CD4-positive, alpha-beta T cell treated with Interleukin-10 for 1 hour (primary cell): ENCODE measurements at regions not wholly inside any gene's neighbourhood (a gene's known extent, or its start where the extent isn't known, plus 50 kb on each side); places are given as distances from the start of the nearest gene placed in this dataset.

Source experiments
- DNase-seq: peaks from one replicate; pipeline ENCODE4 v3.0.0-alpha.2; 2020

DNA sequence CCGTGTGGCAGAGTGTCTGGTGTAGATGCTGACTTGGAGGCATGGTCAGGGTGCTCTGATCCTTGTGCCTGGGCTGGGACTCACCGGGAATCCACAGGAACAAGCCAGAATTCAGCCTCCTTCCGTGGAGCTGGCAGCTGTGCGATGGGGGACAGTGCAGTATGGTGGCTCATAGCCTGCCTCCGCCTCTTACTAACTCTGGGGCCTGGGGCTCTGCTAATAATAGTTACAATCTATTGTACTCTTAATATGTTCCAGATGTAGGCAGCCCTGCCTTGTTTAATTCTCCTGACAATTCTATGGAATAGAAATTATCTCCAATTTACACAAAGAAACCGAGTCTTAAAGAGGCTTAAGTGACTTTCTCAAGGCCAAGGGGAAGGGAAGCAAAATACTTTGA, 77.6 kb downstream of the PCDH1 start:
- DNase-seq: no peak

DNA sequence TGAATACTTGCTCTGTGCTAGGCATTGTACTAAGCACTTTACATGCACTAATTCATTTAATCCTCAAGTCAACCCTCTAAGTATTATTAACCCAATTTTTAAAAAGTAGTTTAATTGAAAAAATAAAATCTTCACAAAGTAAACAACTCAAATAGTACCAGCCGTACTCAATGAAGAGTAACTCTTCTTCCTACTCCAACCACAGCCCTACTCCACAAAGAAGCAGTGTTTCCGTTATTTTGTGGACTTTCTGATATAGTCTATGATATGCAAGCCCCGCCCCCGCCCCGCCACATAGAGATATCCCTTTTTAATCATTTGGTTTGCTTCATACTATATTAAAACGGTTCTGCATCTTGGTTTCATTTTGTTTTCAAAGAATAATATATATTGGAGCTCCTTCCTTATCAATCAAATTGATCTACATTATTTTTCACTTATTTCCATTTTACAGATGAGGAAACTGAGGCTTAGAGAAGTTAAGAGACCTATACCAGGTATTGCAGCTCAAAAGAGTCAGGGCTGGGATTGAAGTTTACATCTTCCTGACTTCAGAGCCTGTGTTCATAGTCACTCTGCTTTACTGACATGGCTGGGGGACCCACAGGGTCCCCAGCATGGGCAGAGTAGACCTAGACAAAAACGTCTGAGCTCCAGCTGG, 78.6 kb downstream of the PCDH1 start:
- DNase-seq: no peak

GRCh38 chr5:141797425-141797824, 80.8 kb downstream of the PCDH1 start:
- DNase-seq: no peak

DNA sequence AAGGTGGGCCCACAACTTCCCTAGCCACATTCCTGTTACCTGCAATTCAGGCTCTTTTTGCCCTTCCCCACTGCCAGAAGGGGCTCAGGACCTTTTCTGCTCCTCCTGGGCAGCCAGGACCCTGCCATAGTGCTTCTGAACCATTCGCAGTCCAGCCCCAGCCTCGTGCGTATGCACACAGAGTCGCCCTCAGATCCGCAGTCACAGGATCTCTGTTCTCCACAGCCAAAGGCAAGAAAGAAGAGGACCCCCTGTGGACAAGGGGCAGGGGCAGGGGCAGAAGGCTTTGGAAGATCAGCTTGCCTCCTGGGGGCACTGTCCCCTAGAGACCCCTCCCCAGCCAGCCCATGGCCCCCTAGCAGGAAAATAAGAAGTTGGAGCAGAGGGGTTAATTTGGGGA, 82.8 kb downstream of the PCDH1 start:
- DNase-seq: no peak

DNA sequence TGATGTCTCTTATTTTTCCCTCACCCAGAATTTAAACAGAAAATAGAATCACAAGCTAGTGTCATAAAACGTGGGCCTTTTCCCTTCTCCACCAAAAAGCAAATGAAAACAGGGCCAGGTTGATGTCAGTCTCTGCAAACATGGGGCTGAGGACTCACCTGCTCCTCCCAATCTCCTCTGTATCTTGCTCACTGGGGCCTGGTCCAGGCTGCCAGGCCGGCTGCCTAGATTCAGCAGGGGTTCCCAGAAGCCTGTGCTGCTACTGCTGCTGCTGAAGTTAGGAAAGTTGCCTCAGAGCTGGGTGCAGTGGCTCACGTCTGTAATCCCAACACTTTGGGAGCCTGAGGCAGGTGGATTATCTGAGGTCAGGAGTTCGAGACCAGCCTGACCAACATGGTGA, 84.3 kb downstream of the PCDH1 start:
- DNase-seq: no peak

DNA sequence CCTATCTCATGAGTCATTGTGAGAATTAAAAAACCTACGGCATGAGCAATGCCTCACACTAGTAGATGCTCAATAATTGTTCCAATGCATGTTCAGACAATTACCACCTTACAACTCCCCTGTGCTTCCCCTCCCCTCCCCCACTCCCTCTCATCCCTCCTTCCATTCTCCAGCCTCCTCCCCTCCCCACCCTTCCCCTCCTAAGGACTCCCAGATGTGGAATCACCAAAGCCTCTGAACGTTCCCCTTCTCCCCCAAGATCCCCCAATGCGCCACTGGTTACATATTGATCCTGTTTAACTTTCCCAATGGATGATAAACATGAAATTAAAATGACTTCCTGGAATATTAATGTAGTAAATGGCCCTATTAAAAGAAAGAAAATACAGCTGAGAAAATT, 84.8 kb downstream of the PCDH1 start:
- no peak for DNase-seq

DNA sequence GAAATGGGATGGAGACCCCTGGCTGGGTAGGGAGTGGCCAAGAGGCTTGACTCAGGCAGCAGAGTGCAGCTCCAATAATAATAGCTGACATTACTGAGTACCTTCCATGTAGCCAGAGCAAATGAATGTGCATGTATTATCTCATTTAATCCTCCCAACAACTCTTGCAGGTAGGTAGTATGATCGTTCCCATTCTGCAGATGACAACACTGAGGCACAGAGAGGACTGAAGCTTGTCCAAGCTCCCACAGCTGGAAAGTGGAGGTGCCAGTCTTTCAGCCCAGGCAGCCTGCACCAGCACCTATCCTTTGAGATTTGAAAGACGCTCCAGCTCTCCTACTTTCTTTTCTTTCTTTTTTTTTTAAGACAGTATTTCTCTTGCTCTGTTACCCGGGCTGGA, 87.6 kb downstream of the PCDH1 start:
- no peak for DNase-seq

- DNase-seq: no peak
These were observed 88.9 kb downstream of the PCDH1 start for GRCh38 chr5:141789330-141789729.

GRCh38 chr5:141788296-141788970, 89.8 kb downstream of the PCDH1 start:
- no peak for DNase-seq

DNA sequence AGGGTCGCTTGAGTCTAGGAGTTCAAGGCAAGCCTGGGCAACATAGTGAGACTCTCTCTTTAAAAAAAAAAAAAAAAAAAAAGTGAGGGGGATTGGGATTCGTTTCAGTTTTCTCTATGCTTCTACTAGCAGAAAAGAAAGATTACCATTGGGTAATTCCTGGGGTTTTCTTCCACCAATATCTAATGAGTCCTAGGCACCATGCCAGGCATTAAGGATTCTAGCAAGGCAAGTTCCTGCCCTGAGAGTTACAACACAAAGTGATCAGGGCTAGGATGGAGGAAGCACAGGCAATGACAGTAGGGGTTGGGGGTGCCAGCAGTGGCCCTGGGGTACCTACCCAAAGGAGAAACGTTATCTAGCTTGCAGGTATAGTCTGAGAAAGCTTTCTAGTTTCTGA, 90.8 kb downstream of the PCDH1 start:
- DNase-seq: no peak

DNA sequence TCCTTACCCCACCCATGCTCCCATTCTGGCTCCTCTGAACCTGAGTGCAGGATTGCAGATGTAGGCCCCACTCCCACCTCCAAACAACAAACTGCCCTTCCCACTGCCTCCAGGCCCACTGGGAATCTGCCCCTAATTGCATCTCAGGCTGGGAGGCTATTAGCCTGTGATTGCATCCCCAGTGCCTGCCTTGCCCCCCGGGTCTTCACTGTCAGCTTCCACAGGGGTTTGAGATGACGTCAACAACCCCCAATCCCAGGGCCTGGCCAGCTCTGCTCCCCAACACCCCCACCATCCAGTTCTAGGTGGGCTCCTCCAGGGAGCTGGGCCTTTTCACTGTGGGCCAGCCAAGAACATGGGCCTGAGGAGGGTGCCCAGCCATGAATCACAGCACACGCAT, 91.5 kb downstream of the PCDH1 start:
- no peak for DNase-seq

- no peak for DNase-seq
These were observed 92.5 kb downstream of the PCDH1 start for GRCh38 chr5:141785711-141786110.

GRCh38 chr5:141785135-141785534, 93.1 kb downstream of the PCDH1 start:
- DNase-seq: no peak

- no peak for DNase-seq
These were observed 93.7 kb downstream of the PCDH1 start for GRCh38 chr5:141784529-141784928.

- DNase-seq: no peak
These were observed 94.3 kb downstream of the PCDH1 start for GRCh38 chr5:141783947-141784296.

- no peak for DNase-seq
These were observed 94.9 kb downstream of the PCDH1 start for GRCh38 chr5:141783005-141783946.

- no peak for DNase-seq
These were observed 96.3 kb downstream of the PCDH1 start for GRCh38 chr5:141781910-141782309.

- no peak for DNase-seq
These were observed 97.0 kb downstream of the PCDH1 start for GRCh38 chr5:141780952-141781781.

- no peak for DNase-seq
These were observed 97.8 kb downstream of the PCDH1 start for GRCh38 chr5:141780240-141780951.

DNA sequence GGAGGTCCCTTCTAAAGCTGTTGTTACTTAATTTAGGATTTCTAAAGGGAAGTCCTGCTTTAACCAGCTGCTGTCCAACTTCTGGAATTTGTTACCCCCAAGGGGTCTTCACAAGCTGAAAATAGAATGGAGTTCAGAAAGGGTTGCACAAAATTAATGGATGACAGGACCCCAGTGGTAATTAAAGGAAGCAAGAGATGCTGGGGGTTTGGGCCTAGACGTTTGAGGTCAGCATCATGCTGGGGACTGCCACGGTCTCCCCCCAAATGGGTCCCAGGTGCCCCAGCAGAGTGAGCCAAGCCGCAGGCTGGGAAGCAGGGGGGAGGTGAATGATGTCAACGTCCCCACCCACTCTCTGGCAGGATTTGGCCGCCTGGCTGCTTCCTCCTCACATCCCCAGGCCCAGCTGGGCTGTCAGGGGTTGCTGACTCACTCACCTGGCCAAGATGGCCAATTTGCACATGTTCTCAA, 97.5 kb upstream of the ARAP3 start:
- no peak for DNase-seq

- no peak for DNase-seq
These were observed 96.7 kb upstream of the ARAP3 start for GRCh38 chr5:141778683-141779082.

DNA sequence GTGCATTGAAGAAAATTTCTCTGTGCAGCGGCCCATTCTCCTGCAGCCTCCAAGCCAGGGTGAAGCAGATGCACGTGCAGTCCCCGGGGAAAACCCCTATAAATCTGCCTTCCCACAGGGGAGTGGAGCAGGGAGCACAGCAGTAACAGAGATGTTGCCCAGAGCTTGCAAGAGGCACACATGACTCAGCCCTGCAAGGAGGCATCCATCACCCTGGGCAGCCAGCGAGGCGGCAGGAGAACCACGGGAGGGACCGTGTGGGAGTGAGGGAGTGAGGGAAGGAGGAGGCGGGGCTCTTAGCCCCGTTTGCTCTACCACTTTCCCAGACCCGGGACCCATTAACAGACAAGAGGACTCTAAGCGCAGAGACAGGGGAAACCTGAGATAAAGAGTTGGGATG, 96.2 kb upstream of the ARAP3 start:
- DNase-seq: no peak
